RWPE2 (cell line): ENCODE measurements at regions not wholly inside any gene's neighbourhood (a gene's known extent, or its start where the extent isn't known, plus 50 kb on each side); places are given as distances from the start of the nearest gene placed in this dataset.
"Not testable (repeated sequence)": the region's sequence is repeated elsewhere in the genome, so short reads cannot be mapped to it uniquely, and the experiment has no call there.

Experiments used
- ATAC-seq: fragments of 200-7000 bp; cut with Tn5 transposase; 3 replicates; pipeline ENCODE4 v1.9.1; 2021; ENCODE audit warnings: low read depth
- DNase-seq: peaks from one replicate; pipeline ENCODE4 v3.0.0-alpha.2; 2020; ENCODE audit warnings: low spot score
- H3K27ac ChIP-seq: fragments of 450-650 bp; 2 replicates; pipeline ENCODE4 v1.5.1; 2017; ENCODE audit warnings: mild to moderate bottlenecking; ENCODE audit not compliant: poor library complexity, severe bottlenecking
- H3K27me3 ChIP-seq: fragments of 250-450 bp; sonication (Bioruptor Pico); 2 replicates; pipeline ENCODE4 v1.5.1; 2021; ENCODE audit warnings: mild to moderate bottlenecking, moderate library complexity; ENCODE audit not compliant: insufficient read depth, poor library complexity, severe bottlenecking
- H3K36me3 ChIP-seq: fragments of 250-450 bp; sonication (Bioruptor Pico); 2 replicates; pipeline ENCODE4 v1.5.1; 2020; ENCODE audit warnings: low read depth, mild to moderate bottlenecking, moderate library complexity
- H3K4me1 ChIP-seq: fragments of 250-450 bp; sonication (Bioruptor Pico); 2 replicates; pipeline ENCODE4 v1.5.1; 2021; ENCODE audit warnings: mild to moderate bottlenecking, moderate library complexity; ENCODE audit not compliant: insufficient read depth, poor library complexity, severe bottlenecking
- H3K4me3 ChIP-seq: fragments of 250-450 bp; sonication (Bioruptor Pico); 2 replicates; pipeline ENCODE4 v1.5.1; 2021; ENCODE audit warnings: mild to moderate bottlenecking, moderate library complexity; ENCODE audit not compliant: severe bottlenecking
- H3K9me3 ChIP-seq: fragments of 250-450 bp; sonication (Bioruptor Pico); 2 replicates; pipeline ENCODE4 v1.5.1; 2021; ENCODE audit warnings: mild to moderate bottlenecking, moderate library complexity; ENCODE audit not compliant: severe bottlenecking

DNA sequence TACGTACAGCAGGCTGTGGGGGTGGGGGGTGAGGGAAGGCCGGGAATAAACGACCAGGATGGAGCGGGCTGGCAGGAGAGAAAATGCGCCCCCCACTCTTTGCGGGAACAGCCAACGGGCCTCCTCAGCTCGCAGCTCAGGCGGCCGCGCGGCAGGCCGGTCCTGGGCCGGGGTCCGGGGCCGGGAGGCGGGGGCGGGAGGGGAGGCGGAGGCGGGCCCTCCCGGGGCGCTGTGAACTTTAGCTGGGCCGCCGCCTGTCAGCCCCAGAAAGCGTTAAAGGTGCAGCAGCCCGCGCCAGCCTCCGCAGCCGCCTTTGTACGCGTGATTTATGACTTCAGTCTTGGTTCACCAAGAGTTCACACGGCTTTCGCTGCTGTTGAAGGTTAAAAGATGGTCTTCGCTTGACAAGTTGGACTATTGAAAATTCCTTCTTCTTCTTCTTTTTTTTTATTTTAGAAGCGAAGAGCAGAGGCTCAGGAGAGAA, 466.0 kb upstream of the ZNG1F start:
- H3K4me3 ChIP-seq, H3K27ac ChIP-seq, H3K36me3 ChIP-seq, ATAC-seq, H3K4me1 ChIP-seq, H3K27me3 ChIP-seq, DNase-seq, H3K9me3 ChIP-seq: not testable (repeated sequence)

DNA sequence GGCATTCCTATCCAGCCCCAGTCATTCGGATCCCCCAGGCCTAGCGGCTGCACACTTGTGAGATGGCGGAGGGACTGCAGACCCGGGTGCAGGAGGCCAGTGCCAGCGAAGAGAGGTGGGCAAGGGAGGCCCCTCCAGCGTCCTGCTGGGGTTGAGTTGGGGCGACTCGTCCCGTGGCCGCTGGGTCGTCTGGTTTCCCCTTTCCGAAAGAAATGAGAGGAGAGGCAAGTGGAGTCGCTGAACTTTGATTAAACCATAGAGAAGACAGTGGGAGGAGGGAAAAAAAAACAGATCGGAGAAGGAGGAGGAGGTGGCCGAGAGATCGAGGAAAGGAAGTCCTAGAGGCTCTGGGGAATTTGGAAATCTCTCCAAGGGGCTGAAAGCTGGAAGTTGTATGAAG, 465.2 kb upstream of the ZNG1F start:
- H3K9me3 ChIP-seq, H3K27me3 ChIP-seq, H3K27ac ChIP-seq, H3K4me1 ChIP-seq, H3K4me3 ChIP-seq, H3K36me3 ChIP-seq, ATAC-seq, DNase-seq: not testable (repeated sequence)

DNA sequence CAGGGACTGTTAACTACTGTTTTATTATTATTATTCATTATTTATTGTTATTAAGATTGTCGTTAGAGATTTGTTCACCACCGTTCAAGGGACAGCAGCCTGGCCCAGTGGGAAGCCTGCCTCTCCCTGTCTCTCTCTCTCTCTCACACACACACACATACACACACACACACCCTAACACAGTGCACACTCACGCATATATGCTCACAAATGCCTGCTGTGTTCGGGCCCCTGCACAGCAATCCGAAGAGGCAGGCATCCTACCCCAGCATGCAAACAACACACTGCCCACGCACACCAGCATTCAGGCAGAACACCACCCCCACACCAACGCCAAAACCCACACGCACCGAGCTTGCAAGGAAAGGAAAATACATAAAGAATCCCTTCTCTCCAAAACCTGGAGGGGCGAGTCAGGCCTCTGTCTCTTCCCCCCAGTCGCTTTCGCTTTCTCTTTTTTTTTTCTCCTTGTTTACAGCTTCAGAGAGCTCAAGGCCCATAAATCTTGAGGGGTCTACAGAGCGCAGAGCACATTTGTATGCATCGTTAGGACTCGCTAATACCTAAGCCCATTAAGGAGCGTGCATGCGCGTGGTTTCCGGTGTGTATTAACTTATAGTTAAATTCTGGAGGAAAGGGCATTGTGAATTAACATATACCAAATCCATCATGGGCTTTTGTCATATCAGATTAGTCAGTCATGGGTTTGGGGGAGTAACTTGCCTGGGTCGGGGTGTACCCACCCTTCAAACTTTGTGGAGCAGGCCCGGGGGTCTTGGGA, 464.6 kb upstream of the ZNG1F start:
- not testable (repeated sequence) for H3K36me3 ChIP-seq, H3K27me3 ChIP-seq, H3K27ac ChIP-seq, H3K9me3 ChIP-seq, DNase-seq, ATAC-seq, H3K4me1 ChIP-seq, H3K4me3 ChIP-seq

DNA sequence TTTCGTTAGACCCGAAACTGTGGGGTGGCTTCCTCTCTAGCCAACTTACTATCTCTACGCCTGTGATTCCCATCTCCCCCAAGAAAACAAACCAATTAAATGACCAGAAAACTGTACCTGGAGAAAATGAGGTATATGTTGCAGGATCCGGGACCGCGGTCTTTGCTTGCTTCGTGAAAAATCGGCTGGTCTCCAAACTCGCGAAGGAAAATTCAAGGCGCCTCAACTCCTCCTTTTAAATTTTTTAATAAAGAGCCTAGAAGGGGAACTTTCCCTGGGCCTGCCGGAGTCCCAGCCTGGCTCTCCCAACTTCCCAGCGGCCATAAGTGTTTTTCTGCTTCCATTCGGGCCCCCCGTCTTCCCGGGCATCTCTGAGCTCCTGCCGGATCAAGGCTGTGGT, 463.7 kb upstream of the ZNG1F start:
- ATAC-seq, H3K27me3 ChIP-seq, H3K36me3 ChIP-seq, H3K27ac ChIP-seq, H3K4me3 ChIP-seq, DNase-seq, H3K4me1 ChIP-seq, H3K9me3 ChIP-seq: not testable (repeated sequence)

DNA sequence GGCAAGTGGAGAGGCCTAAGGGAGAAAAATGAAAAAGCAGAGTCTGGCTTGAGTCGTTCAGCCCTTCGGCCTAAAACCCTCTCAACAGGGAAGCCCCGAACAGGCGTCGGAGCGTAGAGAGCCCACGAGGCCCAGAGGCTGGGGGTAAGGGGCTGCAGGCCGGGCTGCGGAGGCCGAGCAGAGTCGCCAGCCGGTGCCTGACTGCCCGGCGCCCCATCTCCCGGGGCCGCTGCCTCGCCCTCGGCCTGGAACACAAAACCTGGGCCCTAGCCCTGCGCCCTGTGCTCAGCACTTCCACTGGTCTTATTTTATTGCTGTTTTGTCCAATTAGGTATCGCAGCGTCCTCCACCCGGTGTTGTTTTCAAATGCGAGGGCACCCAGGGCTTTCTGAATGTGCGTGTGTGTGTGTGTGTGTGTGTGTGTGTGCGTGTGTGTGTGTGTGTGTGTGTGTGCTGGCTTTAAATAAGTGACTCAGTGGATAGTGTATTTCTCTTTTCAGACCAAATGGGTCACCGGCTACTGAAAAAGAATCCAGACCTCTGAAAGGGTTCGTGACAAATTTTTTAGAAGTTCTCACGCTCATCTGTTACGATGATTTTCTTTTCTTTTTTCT, 463.1 kb upstream of the ZNG1F start:
- H3K27me3 ChIP-seq, ATAC-seq, H3K36me3 ChIP-seq, H3K4me1 ChIP-seq, H3K4me3 ChIP-seq, H3K27ac ChIP-seq, DNase-seq, H3K9me3 ChIP-seq: not testable (repeated sequence)

DNA sequence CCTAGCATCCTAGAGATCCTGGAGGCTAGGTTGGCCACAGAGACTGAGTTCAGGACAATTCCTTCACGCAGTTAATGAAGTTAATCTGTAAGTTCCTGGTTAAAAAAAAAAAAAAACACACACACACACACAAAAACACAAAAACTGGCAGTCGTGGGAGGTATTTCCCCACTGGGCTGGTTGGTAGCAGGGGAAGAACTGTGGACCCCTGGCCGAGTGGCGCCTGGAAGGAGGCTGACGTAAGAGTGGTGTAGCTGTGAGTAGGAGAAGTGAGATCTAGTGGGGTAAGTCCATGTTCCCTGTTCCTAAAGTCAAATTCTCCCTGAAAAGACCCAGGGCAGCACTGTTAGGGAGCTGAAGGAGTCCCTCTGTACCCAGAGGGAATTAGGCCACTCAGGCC, 461.0 kb upstream of the ZNG1F start:
- DNase-seq, H3K27ac ChIP-seq, ATAC-seq, H3K4me3 ChIP-seq, H3K36me3 ChIP-seq, H3K9me3 ChIP-seq, H3K27me3 ChIP-seq, H3K4me1 ChIP-seq: not testable (repeated sequence)

DNA sequence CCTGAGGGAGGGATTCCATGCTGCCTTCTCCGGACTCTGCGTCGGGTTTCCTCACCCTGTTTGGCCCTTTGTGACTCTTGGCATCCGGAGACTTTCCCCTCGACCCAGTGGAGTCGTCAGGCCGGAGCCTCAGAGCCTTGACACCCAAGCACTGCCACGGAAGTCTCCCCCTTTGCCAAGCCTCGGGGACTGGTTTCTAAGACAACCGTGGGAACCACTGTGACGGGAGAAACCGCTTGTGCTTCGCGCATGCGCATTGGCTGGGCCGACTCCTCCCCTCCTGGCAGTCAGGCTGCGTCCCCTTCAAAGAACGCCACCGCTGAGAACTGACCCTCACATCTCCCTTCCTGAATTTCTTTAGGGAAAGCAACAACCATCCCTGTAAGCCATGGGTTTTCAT, 459.4 kb upstream of the ZNG1F start:
- not testable (repeated sequence) for H3K4me1 ChIP-seq, H3K27me3 ChIP-seq, H3K36me3 ChIP-seq, DNase-seq, ATAC-seq, H3K9me3 ChIP-seq, H3K4me3 ChIP-seq, H3K27ac ChIP-seq

DNA sequence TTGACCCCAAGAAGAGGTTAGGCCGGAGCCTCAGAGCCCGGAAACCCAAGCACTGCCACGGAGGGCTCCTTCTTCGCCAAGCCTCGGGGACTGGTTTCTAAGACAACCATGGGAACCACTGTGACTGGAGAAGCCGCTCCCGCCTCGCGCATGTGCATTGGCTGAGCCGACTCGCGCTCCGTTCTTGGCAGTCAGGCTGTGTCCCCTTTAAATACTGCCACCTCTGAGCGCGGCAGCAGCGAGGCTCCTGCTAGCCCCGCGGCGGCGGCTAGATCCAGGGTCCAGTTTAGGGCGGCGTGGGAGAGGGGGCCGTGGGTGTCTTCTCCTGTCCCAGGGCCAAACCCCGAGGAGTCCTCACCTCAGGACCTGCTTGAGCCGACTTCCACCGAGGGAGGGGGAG, 457.1 kb upstream of the ZNG1F start:
- ATAC-seq, H3K27ac ChIP-seq, H3K27me3 ChIP-seq, H3K4me3 ChIP-seq, H3K9me3 ChIP-seq, DNase-seq, H3K4me1 ChIP-seq, H3K36me3 ChIP-seq: not testable (repeated sequence)

DNA sequence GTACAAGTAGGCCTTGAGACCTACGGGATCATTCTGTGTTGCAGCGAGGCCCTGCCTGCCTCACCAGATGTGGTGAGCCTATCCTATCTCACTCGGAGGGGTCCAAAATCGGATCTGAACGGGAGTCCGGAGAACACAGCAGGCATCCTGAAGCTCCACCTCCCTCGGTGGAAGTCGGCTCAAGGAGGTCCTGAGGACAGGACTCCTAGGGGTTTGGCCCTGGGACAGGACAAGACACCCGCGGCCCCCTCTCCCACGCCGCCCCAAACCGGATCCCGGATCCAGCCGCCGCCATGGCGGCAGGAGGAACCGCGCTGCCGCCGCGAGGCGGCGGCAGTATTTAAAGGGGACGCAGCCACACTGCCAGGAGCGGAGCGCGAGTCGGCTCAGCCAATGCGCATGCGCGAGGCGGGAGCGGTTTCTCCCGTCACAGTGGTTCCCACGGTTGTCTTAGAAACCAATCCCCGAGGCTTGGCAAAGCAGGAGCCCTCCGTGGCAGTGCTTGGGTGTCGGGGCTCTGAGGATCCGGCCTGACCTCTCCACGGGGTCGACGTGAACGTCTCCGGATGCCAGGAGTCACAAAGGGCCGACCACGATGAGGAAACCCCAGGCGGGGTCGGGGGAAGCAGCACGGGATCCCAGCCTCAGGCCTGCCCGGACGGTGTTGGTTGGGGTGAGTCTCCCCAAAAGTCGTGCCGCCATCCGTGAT, 454.6 kb upstream of the ZNG1F start:
- not testable (repeated sequence) for DNase-seq, H3K36me3 ChIP-seq, H3K27ac ChIP-seq, H3K27me3 ChIP-seq, H3K9me3 ChIP-seq, H3K4me1 ChIP-seq
- H3K4me3 ChIP-seq, result peak overlapping the region; percentile 43
- ATAC-seq, result peak; percentile 97

DNA sequence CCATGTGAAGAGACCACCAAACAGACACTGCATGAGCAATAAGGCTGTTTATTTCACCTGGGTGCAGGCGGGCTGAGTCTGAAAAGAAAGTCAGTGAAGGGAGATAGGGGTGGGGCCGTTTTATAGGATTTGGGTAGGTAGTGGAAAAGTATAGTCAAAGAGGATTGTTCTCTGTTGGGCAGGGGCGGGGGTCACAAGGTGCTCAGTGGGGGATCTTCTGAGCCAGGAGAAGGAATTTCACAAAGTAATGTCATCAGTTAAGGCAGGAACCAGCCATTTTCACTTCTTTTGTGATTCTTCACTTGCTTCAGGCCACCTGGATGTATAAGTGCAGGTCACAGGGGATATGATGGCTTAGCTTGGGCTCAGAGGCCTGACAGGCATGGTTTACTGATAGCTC, 444.6 kb upstream of the ZNG1F start:
- not testable (repeated sequence) for H3K27me3 ChIP-seq, H3K36me3 ChIP-seq, H3K9me3 ChIP-seq, ATAC-seq, H3K4me1 ChIP-seq, H3K27ac ChIP-seq, DNase-seq, H3K4me3 ChIP-seq

DNA sequence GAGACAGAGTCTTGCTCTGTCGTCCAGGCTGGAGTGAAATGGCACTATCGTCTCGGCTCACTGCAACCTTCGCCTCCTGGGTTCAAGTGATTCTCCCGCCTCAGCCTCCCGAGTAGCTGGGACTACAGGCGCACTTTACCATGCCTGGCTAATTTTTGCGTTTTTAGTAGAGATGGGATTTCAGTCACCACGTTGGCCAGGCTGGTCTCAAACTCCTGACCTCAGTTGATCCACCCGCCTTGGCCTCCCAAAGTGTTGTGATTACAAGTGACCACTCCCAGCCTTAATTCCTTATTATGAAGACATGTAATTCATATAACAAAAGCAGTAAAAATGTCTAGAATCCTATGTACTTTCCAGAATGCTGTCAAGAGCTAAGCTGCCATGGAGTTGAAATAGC, 434.5 kb upstream of the ZNG1F start:
- not testable (repeated sequence) for H3K27ac ChIP-seq, H3K4me1 ChIP-seq, H3K27me3 ChIP-seq, ATAC-seq, H3K4me3 ChIP-seq, DNase-seq, H3K9me3 ChIP-seq, H3K36me3 ChIP-seq
